Ramos (cell line): ENCODE measurements at regions not wholly inside any gene's neighbourhood (a gene's known extent, or its start where the extent isn't known, plus 50 kb on each side); places are given as distances from the start of the nearest gene placed in this dataset.
"Not testable (repeated sequence)": the region's sequence is repeated elsewhere in the genome, so short reads cannot be mapped to it uniquely, and the experiment has no call there.

Experiments
- in situ Hi-C: fragments of 300-500 bp; cut with MboI; formaldehyde crosslinking; loops from one replicate; pipeline ENCODE4 v1.14.3; 2022; ENCODE audit warnings: low sequenced_read_pairs; ENCODE audit not compliant: unreplicated experiment

GRCh38 chr4:112061207-112061817 lies 83.9 kb upstream of the FAM241A start:
- in situ Hi-C loops, result no loop called here

- in situ Hi-C loops, result no loop called here
Measured at GRCh38 chr4:112063260-112063659, 82.0 kb upstream of the FAM241A start.

- in situ Hi-C loops, result no loop called here
Measured at GRCh38 chr4:112069110-112069509, 76.1 kb upstream of the FAM241A start.

- in situ Hi-C loops, result loop anchor here (10.0 kb wide), 1 partner anchor 452 kb away; no protein-coding TSS in a partner anchor
Measured at GRCh38 chr4:112073181-112073580, 72.1 kb upstream of the FAM241A start.

- in situ Hi-C loops, result loop anchor here (10.0 kb wide), 1 partner anchor 450 kb away; no protein-coding TSS in a partner anchor
Measured at GRCh38 chr4:112075129-112075753, 70.0 kb upstream of the FAM241A start.

- in situ Hi-C loops, result loop anchor here (10.0 kb wide), 1 partner anchor 449 kb away; no protein-coding TSS in a partner anchor
Measured at GRCh38 chr4:112075906-112076305, 69.3 kb upstream of the FAM241A start.

- in situ Hi-C loops, result loop anchor here (10.0 kb wide), 1 partner anchor 448 kb away; no protein-coding TSS in a partner anchor
Measured at GRCh38 chr4:112076919-112077608, 68.2 kb upstream of the FAM241A start.

- in situ Hi-C loops, result loop anchor here (10.0 kb wide), 1 partner anchor 447 kb away; no protein-coding TSS in a partner anchor
Measured at GRCh38 chr4:112077743-112078142, 67.5 kb upstream of the FAM241A start.

GRCh38 chr4:112082954-112083586 lies 62.2 kb upstream of the FAM241A start:
- in situ Hi-C loops, result no loop called here

GRCh38 chr4:112083587-112084347 lies 61.5 kb upstream of the FAM241A start:
- in situ Hi-C loops, result no loop called here

GRCh38 chr4:112085156-112086035 lies 59.9 kb upstream of the FAM241A start:
- in situ Hi-C loops, result no loop called here

GRCh38 chr4:112086036-112086434 lies 59.2 kb upstream of the FAM241A start:
- in situ Hi-C loops, result no loop called here

- in situ Hi-C loops, result not testable (repeated sequence)
Measured at GRCh38 chr4:112086661-112087060, 58.6 kb upstream of the FAM241A start.

- in situ Hi-C loops, result loop anchor here (10.0 kb wide), 1 partner anchor 142 kb away; the partner anchor contains the start of gene AP1AR
Measured at GRCh38 chr4:112092330-112092729, 52.9 kb upstream of the FAM241A start.

- in situ Hi-C loops, result loop anchor here (10.0 kb wide), 1 partner anchor 141 kb away; the partner anchor contains the start of gene AP1AR
Measured at GRCh38 chr4:112093636-112094202, 51.5 kb upstream of the FAM241A start.

- in situ Hi-C loops, result loop anchor here (10.0 kb wide), 1 partner anchor 140 kb away; the partner anchor contains the start of gene AP1AR
Measured at GRCh38 chr4:112094330-112094729, 50.9 kb upstream of the FAM241A start.
